ENCODE measurements at regions not wholly inside any gene's neighbourhood (a gene's known extent, or its start where the extent isn't known, plus 50 kb on each side); places are given as distances from the start of the nearest gene placed in this dataset.

- H3K27ac ChIP-seq (ENCODE audit: low read length), result no peak overlapping the region
- H3K4me2 ChIP-seq (ENCODE audit: insufficient read depth, low read length), result no peak overlapping the region
- no peak for ATAC-seq (ENCODE audit: insufficient read depth, low read depth)
These were observed 60.6 kb upstream of the NTM start for GRCh38 chr11:131309776-131310175.

GRCh38 chr11:131311776-131312514 is 58.5 kb upstream of the NTM start:
- TF ChIP-seq EZH2 (IDR thresholded peaks at IDR 0.05; ENCODE audit: borderline replicate concordance, low read depth, low read length, severe bottlenecking), result no peak
- TF ChIP-seq, protein P1, sequence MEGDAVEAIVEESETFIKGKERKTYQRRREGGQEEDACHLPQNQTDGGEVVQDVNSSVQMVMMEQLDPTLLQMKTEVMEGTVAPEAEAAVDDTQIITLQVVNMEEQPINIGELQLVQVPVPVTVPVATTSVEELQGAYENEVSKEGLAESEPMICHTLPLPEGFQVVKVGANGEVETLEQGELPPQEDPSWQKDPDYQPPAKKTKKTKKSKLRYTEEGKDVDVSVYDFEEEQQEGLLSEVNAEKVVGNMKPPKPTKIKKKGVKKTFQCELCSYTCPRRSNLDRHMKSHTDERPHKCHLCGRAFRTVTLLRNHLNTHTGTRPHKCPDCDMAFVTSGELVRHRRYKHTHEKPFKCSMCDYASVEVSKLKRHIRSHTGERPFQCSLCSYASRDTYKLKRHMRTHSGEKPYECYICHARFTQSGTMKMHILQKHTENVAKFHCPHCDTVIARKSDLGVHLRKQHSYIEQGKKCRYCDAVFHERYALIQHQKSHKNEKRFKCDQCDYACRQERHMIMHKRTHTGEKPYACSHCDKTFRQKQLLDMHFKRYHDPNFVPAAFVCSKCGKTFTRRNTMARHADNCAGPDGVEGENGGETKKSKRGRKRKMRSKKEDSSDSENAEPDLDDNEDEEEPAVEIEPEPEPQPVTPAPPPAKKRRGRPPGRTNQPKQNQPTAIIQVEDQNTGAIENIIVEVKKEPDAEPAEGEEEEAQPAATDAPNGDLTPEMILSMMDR (IDR thresholded peaks at IDR 0.05; ENCODE audit: borderline replicate concordance, extremely low read depth, low read length, poor library complexity, severe bottlenecking), result no peak
- Histone ChIP-seq H3K27ac (ENCODE audit: low read length) (no peak overlapping the region), H3K9ac (ENCODE audit: low read depth, low read length) (no peak overlapping the region), H3K27me3 (ENCODE audit: insufficient read depth, low read length, poor library complexity) (no peaks in the 10 kb centered on the region), H2AFZ (ENCODE audit: low read depth, low read length) (no peak overlapping the region), H3K4me2 (ENCODE audit: insufficient read depth, low read length) (no peak overlapping the region), H3K36me3 (ENCODE audit: insufficient read depth, low read length) (no peaks in the 10 kb centered on the region), H3K79me2 (ENCODE audit: insufficient read depth, low read length) (no peaks in the 10 kb centered on the region), H3K4me1 (ENCODE audit: insufficient read depth, low read length) (no peaks in the 10 kb centered on the region), H4K20me1 (ENCODE audit: insufficient read depth, low read length) (no peaks in the 10 kb centered on the region), H3K9me3 (ENCODE audit: insufficient read depth, low read length, severe bottlenecking) (no peaks in the 10 kb centered on the region), H3K4me3 (ENCODE audit: low read depth in 1 of 2, low read length in 2 of 2) (no peak overlapping the region)
- DNase-seq (no peak), ATAC-seq (ENCODE audit: insufficient read depth, low read depth) (no peak)

More at GRCh38 chr11:131309776-131310175, 60.6 kb upstream of the NTM start:
- Histone ChIP-seq H3K27me3 (ENCODE audit: insufficient read depth, low read length, poor library complexity) (no peaks in the 10 kb centered on the region), H3K4me1 (ENCODE audit: insufficient read depth, low read length) (no peaks in the 10 kb centered on the region), H2AFZ (ENCODE audit: low read depth, low read length) (no peak overlapping the region), H3K4me3 (ENCODE audit: low read depth in 1 of 2, low read length in 2 of 2) (no peak overlapping the region), H3K79me2 (ENCODE audit: insufficient read depth, low read length) (no peaks in the 10 kb centered on the region), H3K9me3 (ENCODE audit: insufficient read depth, low read length, severe bottlenecking) (no peaks in the 10 kb centered on the region), H4K20me1 (ENCODE audit: insufficient read depth, low read length) (no peaks in the 10 kb centered on the region), H3K36me3 (ENCODE audit: insufficient read depth, low read length) (no peaks in the 10 kb centered on the region), H3K9ac (ENCODE audit: low read depth, low read length) (no peak overlapping the region)
- no peak for DNase-seq
- TF ChIP-seq, protein P1 (IDR thresholded peaks at IDR 0.05; ENCODE audit: borderline replicate concordance, extremely low read depth, low read length, poor library complexity, severe bottlenecking), result no peak
- no peak for TF ChIP-seq EZH2 (IDR thresholded peaks at IDR 0.05; ENCODE audit: borderline replicate concordance, low read depth, low read length, severe bottlenecking)
